GM12878 (cell line): ENCODE measurements at regions not wholly inside any gene's neighbourhood (a gene's known extent, or its start where the extent isn't known, plus 50 kb on each side); places are given as distances from the start of the nearest gene placed in this dataset.

Experiments
- BHLHE40 ChIP-seq, 2 experiments: fragments of 450-650 bp in 1 of 2; IDR thresholded peaks; 2 replicates each; pipeline ENCODE4 v1.6.1; 2011 to 2017; ENCODE audit warnings: low read depth in 2 of 2, borderline replicate concordance in 1 of 2, improper control_type of control experiment in 1 of 2, low read length in 1 of 2, mild to moderate bottlenecking in 1 of 2
- CHD2 ChIP-seq: IDR thresholded peaks from 2 replicates; pipeline ENCODE4 v1.6.1; 2011; ENCODE audit warnings: low read depth, low read length, improper control_type of control experiment, borderline replicate concordance
- EGR1 ChIP-seq, 2 experiments: IDR thresholded peaks; 1 replicate in 1 of 2; 2 replicates in 1 of 2; pipeline ENCODE4 v1.6.1; 2011 to 2012; ENCODE audit warnings: low read depth in 2 of 2, low read length in 2 of 2, borderline replicate concordance in 1 of 2, mild to moderate bottlenecking in 1 of 2, moderate library complexity in 1 of 2
- MTA2 ChIP-seq: fragments of 450-650 bp; IDR thresholded peaks from 2 replicates; pipeline ENCODE4 v1.6.1; 2016; ENCODE audit warnings: low read depth, mild to moderate bottlenecking, moderate library complexity
- POLR2A ChIP-seq: IDR thresholded peaks from 2 replicates; pipeline ENCODE4 v1.6.1; 2011; ENCODE audit warnings: low read depth, mild to moderate bottlenecking, low read length
- SUZ12 ChIP-seq: fragments of 200-600 bp; sonication (generic); IDR thresholded peaks from one replicate; pipeline ENCODE4 v1.6.1; 2018; ENCODE audit warnings: antibody characterized with exemption, mild to moderate bottlenecking; ENCODE audit not compliant: unreplicated experiment
- TF ChIP-seq, protein P1 (sequence below), 3 experiments: IDR thresholded peaks in 2 of 3; conservative IDR thresholded peaks in 1 of 3; 2 replicates each; pipeline ENCODE4 v1.5.1; 2011; ENCODE audit warnings: low read depth in 3 of 3, low read length in 3 of 3, mild to moderate bottlenecking in 3 of 3, control low read depth in 2 of 3, moderate library complexity in 2 of 3, inconsistent platforms in 1 of 3, mixed read lengths in 1 of 3; ENCODE audit not compliant: control insufficient read depth in 2 of 3, insufficient read depth in 1 of 3; ENCODE audit errors: extremely low read depth in 1 of 3

DNA sequence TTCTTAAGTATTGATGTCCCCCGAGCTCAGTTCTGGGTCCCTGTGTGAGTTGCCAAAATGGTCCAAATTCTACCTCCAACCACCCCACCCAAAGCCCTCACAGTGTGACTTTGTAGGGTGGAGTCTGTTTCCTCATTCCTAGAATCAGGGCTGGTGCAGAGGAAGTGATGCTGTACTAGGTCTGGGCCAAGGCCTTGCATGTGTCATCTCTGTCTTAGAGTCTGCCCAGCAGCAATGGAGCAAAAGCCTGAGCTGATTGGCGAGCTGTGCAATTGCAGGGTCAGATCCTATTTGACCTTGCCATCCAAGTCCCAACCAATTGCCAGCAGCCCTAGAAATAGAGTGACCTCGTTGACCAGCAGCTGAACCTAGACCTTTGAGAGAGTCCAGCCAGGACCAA lies 97.0 kb upstream of the ANKRD10 start:
- no peak for TF ChIP-seq BHLHE40 (IDR thresholded peaks at IDR 0.05; ENCODE audit: borderline replicate concordance in 1 of 2, low read depth in 2 of 2, low read length in 1 of 2)
- no peak for TF ChIP-seq SUZ12
- no peak for TF ChIP-seq POLR2A
- no peak for TF ChIP-seq EGR1 (IDR thresholded peaks at IDR 0.05; ENCODE audit: borderline replicate concordance in 1 of 2, low read depth in 2 of 2, low read length in 2 of 2)
- TF ChIP-seq CHD2 = no peak
- TF ChIP-seq, protein P1, sequence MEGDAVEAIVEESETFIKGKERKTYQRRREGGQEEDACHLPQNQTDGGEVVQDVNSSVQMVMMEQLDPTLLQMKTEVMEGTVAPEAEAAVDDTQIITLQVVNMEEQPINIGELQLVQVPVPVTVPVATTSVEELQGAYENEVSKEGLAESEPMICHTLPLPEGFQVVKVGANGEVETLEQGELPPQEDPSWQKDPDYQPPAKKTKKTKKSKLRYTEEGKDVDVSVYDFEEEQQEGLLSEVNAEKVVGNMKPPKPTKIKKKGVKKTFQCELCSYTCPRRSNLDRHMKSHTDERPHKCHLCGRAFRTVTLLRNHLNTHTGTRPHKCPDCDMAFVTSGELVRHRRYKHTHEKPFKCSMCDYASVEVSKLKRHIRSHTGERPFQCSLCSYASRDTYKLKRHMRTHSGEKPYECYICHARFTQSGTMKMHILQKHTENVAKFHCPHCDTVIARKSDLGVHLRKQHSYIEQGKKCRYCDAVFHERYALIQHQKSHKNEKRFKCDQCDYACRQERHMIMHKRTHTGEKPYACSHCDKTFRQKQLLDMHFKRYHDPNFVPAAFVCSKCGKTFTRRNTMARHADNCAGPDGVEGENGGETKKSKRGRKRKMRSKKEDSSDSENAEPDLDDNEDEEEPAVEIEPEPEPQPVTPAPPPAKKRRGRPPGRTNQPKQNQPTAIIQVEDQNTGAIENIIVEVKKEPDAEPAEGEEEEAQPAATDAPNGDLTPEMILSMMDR (IDR thresholded peaks at IDR 0.05 in 2 of 3, conservative IDR thresholded peaks at IDR 0.05 in 1 of 3; ENCODE audit: control insufficient read depth in 2 of 3, extremely low read depth in 1 of 3, insufficient read depth in 1 of 3, low read depth in 3 of 3, low read length in 3 of 3) = no peak
- no peak for TF ChIP-seq MTA2
